ENCODE measurements at regions not wholly inside any gene's neighbourhood (a gene's known extent, or its start where the extent isn't known, plus 50 kb on each side); places are given as distances from the start of the nearest gene placed in this dataset.

DNA sequence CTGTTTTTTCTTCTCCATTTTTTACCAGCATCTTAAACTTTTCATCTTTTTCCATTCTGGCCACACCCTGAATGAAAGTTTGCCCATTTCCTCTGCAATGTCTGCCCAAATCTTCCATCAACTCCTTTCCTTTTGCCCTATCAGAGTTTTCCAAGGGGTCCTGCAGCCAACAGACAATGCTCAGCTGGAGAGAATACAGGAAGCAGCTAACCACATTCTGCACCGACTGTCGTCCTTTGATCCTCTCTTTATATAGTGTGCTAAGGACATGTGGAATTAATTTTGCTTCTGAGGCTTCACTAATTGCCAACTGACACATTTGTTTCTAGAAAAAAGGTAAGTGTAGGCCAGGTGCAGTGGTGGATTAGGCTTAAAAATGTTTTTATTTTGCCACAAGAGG, 50.5 kb upstream of the DLX2 start:
- no peak for DNase-seq (ENCODE audit: low read depth in 3 of 3)

DNA sequence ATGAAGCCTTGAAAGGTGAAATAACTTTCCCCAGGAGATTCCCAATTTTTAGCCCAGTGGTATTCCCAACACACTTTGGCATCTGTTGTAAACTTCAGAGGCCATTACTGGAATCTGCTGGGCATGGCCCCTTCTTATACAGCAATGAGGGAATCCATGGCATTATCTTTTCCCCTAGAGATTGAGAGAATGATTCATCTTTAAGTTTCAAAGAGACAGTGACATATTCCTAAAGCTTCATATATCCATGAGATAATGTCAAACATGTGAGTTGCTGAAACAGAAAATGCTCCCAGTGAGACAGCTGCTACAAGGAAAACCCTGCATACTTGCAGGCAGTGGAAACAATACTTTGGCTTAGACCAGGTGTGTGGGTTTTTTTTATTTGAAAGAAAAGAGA, 51.1 kb upstream of the DLX2 start:
- DNase-seq (ENCODE audit: low read depth in 3 of 3) = no peak

DNA sequence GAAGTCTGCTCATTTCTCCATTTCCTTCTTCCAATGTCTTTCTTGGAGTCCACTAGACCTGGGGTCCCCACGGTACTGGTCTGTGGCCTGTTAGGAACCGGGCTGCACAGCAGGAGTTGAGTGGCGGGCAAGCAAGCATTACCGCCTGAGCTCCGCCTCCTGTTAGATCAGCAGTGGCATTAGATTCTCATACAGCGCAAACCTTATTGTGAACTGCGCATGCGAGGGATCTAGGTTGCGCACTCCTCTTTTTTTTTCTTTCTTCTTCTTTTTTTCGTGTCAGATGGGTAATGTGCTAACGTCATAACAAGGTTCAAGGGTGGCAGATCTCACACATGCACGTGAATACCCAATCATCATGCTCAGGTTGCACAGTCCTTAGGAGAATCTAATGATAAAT, 53.1 kb upstream of the DLX2 start:
- no peak for DNase-seq (ENCODE audit: low read depth in 3 of 3)

DNA sequence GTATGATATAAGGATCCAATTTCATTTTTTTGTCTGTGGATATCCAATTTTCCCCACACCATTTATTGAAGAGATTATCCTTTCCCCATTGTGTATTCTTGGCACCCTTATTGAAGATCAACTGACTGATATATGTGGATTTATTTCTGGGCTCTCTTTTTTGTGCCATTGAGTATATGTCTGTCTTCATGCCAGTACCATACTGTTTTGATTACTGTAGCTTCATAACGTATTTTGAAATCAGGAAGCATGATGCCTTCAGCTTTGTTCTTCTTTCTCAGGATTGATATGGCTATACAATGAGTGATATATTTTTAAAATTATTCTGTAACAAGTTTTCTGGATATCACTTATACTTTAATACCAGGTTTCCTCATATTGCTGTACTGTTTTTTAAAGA, 58.1 kb upstream of the DLX2 start:
- no peak for DNase-seq (ENCODE audit: low read depth in 3 of 3)

DNA sequence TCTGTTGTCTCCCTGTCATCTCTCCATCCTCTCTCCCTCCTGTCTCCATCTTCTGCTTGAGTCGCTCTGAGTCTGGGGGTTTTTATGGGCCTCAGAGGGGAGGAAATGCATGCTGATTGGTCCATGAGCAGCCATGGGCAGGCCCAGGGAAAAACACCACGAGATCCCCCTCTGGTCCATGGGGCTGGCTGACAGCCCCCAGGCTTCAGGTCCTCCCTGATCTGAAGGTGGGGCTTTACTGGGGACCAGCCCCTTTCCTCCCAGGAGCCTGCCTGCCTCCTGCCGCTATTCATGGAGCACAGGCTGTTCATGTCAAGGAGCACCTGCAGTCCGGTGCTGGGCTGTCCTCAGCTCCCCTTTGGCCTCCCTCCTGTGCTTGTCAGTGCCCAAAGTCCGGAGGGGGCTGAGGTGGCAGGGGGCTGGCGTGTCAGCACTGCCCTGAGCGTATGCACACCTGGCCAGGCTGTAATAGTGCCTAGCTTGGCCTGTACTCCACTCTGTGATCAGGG, 59.6 kb upstream of the DLX2 start:
- DNase-seq (ENCODE audit: low read depth in 3 of 3) = no peak

DNA sequence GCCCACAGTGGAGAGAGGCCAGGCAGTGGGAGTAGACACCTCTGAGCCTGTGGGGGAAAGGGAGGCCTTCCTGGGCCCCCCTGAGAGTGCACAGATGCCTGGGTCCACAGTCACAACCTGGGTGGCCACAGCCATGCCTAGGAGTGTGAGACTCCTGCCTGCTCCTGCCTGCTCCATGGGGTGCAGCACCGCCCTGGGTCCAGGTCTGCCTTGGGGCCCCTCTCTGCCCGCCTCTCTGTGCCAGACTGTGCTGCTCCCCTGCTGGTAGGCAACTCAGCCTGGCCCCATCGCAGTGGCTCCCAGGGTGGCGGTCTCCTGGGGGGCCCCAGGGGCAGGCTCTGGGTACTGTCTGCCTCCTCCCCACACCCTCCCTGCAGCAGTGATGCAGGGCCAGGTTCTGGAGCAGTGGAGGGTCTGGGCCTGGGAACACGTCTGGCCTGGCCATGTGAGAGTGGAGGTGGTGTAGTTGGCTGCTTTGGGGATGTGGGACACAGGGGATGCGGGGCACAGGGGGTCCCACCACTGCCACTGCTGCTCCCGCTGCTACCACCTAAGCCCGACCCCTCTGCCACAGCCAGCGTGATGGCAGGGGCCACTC, 60.1 kb upstream of the DLX2 start:
- no peak for DNase-seq (ENCODE audit: low read depth in 3 of 3)

DNA sequence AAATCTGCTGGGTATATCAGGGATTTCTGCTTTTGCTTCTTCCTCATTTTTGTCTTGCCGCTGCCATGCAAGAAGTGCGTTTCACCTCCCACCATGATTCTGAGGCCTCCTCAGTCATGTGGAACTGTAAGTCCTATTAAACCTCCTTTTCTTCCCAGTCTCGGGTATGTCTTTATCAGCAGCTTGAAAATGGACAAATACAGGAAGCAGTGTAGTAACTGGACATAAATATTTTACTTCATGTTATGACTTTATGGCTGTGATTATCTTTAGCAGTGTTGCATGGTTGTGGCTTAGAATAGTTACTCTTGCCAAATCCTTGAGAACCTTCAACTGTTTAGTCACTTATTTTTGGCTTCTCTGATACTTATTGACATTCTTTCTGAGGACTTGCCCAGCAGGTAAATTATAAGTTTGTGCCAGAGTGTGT, 66.2 kb upstream of the DLX2 start:
- no peak for DNase-seq (ENCODE audit: low read depth in 3 of 3)

DNA sequence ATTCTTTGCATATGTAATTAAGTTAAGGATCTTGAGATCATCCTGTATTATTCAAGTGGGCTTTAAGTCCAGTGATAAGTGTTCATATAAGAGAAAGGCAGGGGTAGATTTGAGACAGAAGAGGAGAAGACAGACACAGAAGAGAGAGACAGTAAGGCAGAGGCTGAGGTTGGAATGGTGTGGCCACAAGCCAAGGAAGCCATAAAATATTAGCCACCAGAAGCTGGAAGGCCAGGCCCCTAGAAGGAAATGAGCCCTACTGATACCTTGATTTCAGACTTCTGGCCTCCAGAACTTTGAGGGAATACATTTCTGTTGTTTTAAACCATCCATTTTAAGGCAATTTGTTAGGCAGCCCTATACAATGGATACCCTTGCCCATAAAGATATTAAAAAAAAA, 66.9 kb upstream of the DLX2 start:
- no peak for DNase-seq (ENCODE audit: low read depth in 3 of 3)

DNA sequence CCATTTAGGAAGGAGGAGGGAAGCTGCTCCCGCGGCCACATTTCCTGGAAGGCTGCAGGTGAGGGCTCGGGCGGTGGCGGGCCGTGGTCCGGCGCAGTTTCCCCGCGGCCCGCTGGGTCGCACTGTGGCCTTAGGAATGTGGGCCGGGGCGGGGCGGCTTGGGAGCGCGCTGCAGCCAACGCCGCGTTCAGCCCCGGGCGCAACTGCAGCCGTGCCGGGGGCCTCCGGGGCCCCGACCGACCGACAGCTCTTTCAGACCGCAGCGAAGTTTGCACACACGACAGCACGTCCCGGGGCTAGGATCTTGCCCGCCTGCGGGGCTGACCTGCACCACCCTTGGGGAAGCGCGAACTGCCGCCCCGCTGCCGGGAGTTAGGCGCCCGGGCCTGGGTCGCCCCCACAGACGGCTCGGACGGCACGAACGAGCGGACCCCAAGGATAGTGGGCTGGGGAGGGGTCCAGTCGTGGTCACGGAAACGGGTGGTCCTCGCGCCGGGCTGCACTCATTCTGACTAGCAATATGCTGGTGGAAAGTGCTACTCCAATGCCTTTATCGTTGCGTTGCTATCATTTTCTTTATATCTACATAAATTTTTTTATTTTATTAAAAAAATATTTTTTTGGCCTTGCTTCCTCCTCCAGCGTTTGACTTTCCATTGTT, 69.9 kb upstream of the DLX2 start:
- peak; percentile 27 to 61 (median 49) for DNase-seq (ENCODE audit: low read depth in 3 of 3)

DNA sequence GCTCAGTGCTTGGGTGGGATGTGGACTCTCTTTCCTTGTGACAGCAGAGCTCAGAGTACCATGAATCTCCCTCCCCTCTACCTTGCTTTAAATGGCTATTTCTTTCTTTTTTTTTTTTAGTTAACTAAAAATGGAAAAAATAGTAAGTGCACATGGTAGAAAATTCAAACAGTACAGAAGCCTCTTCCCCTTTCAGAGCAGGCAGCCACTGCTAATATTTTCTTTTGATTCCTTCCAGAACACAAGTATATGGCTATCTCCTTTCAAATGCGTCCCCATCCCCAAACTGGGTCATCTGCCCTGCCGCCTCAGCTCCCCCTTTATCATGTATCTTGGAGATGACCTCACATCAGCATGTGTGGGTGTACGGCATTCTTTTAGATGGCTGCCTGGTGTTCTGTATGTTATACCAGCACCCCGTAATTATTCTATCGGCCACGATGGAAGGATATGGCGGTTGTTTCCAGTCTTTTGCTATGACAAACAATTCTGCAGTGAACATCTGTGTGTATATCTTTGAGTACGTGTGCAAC, 70.5 kb upstream of the DLX2 start:
- DNase-seq (ENCODE audit: low read depth in 3 of 3) = no peak

DNA sequence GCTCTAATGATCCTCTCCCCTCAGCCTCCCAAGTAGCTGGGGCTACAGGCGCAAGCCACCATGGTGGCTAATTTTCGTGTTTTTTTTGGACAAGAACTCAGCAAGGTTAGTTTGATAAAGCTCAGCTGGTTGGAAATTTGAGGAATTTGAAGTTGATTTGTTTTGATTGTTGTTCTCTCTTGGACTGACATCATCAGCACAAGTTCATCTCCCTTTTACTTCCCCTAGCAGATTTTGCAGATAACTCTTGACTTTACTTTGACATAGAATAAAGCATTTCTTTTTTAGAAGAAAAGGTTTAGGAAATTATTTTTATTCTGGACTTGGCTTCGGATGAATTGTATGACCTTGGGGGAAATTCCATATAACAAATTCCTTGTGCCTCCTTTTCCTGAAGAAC, 74.9 kb upstream of the DLX2 start:
- DNase-seq (ENCODE audit: low read depth in 3 of 3) = no peak

DNA sequence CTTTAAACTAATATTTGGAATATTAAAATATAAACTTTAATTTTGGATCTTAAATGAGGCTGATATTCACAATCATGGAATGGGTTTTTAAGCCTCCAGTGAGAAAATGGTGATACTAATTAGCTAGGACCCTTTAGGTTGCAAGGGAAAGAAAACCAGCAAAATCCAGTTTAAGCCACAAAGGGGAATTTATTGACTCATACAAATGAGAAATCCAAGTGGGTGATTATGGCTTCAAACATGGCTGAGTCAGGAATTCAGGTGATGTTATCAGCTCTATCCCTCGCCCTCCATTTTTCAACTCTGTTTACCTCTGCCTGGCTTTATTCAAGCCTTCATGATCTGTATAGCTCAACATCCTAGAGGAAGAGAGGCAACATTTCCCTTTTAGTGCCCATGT, 75.3 kb upstream of the DLX2 start:
- DNase-seq (ENCODE audit: low read depth in 3 of 3) = no peak

DNA sequence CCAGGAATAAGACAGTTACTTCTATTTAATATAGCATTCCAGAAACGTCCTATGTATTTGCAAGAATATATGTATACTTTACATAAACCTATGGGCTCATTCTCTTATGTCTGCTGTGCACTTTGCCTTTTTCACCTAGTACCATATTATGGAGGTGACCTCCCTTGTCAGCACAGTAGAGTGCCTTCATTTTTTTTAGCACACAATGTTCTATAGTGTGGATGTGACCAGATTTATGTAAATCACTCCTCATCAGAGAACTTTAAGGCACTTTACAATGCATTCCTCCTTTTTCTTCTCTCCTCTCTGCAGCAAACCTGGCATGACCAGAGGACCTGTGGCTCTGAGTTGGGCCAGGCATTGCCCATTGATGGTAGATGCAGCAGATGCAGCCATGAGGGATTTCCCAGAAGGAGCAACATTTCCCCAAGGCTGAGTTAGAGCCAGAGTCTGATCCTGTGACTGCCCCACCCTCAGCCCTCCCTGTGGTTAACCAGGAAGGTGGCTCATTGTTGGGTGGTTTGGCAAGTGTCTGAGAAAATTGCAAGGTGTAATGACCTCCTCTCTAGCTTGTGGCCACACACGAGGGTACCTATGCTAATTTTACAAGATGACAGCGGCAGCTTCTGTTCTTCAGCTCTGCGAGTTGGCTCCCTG, 76.5 kb upstream of the DLX2 start:
- DNase-seq (ENCODE audit: low read depth in 3 of 3) = no peak

DNA sequence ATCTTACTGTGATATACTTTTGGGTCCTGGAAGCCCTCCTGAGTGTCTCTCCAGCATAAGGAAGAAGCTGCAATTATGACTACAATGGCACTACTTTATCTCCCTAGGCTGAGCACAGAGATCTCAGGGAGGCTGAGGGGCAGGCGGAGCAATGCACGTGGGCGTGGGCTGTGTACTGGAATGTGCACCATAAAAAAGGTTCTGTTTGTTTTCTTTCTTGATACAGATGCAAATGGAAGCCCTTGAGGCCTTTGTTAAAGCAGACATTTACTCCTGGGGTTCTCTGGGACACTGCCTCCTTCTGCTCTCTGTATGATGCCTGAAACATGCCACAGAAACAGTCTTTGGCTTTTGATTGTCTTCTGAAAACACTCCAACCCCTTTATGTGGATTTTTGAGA, 79.1 kb upstream of the DLX2 start:
- DNase-seq (ENCODE audit: low read depth in 3 of 3) = no peak

DNA sequence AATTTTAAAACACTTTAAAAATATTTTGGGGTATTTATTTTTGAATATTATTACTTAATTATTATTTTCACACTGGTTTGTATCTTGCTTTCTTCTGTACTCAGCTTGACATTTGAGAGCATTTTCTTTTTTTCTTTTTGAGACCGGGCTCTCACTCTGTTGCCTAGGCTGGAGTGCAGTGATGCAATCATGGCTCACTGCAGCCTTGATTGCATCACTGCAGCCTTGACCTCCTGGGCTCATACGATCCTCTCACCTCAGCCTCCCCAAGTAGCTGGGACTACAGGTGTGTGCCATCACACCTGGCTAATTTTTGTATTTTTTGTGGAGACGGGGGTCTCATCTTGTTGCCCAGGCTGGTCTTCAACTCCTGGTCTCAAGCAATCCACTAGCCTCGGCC, 79.9 kb upstream of the DLX2 start:
- DNase-seq (ENCODE audit: low read depth in 3 of 3) = no peak

DNA sequence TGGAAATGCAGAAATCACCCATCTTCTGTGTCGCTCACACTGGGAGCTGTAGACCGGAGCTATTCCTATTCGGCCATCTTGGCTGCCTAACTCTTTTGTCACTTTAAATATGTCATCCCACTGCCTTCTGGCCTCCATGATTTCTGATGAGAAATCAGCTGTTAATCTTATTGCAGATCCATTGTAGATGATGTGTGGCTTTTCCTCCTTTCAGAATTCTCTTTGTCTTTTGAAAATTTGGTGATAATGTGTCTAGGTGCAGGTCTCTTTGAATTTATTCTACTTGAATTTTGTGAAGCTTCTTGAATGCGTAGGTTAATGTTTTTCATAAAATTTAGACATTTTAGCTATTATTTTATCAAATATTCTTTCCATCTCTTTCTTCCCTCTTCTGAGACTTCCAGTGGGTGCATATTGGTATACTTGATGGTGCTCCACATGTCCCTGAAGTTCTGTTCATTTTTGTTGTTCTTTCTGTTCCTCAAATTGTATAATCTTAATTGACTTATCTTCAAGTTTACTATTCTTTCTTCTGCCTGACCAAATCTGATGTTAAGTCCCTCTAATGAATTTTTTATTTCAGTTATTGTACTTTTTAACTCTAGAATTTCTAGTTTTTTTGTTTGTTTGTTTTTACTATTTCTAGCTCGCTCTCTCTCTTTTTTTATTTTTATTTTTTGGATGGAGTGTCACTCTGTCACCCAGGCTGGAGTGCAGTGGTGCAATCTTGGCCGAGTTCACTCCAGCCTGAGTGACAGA, 90.8 kb upstream of the DLX2 start:
- DNase-seq (ENCODE audit: low read depth in 3 of 3) = no peak

DNA sequence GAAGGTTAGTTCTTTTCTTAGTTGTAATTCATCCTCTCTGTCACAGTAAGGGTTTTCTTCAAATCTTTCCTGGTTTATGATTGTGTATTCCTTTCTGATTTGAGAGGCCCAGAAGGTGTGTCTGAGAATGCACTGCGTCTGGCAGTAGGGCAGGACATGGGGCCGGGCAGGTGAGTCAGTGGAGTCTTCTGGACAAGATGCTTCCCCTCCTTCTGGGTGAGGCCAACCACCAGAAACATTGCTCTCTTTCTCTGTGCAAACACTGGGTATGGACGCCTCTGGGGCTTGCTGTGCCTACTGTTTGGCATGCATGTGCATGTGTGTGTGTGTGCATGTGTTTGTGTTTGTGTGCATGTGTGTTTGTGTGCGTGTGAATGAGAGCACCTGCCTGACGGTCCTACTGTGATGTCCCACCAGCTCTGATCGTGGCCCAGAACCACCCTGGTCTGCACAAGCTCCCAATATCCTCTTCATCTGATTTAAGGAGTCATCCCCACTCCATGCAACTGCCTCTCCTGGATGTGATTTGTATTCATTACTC, 93.2 kb upstream of the DLX2 start:
- no peak for DNase-seq (ENCODE audit: low read depth in 3 of 3)

DNA sequence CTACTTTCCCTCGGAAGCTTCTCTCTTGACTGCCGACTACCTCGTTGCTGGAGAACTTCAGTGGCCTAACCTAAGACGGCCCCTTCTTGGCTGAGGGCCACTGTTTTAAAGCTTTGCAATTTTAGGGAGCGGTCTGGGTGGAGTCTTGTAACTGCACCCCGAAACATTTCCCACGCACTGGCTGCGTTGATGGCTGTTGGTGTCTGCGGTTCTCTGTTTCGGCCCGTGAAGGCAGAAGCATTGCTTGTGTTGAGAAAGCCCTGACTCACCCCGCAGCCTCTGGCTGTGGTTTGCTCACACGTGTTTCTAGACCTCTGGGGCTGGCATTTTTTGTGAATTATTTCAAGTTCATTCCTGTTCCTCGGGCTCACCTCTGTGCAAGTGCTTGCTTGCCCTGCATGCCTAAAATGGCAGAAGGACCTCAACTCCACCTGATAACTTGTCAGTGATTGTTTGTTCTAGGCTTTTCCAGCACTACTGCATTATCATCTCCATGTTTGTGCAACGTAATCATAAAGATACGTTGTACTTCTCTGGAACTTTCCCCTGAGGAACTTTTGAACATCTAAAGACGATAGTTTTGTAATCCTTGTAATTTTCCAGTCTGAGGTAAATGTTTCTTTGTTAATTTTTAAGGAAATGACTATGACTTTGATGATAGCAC, 94.2 kb upstream of the DLX2 start:
- DNase-seq (ENCODE audit: low read depth in 3 of 3) = peak in 2 of 3 experiments; percentile 12 to 48

DNA sequence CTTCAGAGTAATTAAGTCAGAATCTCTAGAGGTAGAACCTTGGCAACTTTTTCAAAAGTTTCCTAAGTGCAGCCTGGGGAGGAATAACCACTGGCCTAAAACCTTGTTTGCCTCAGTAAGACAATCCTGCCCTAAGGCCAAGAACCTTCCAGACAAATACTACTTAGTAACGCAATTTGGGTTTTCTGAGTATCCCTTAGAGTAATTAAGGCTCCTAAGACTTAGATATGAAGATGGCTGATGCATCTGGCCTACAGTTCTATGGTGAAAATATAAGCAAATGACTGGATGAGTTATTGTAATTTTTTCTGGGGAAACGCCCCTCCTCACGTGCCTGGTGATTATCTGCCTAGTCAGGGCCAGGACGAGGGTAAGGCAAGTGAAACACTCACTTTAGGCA, 95.7 kb upstream of the DLX2 start:
- no peak for DNase-seq (ENCODE audit: low read depth in 3 of 3)

DNA sequence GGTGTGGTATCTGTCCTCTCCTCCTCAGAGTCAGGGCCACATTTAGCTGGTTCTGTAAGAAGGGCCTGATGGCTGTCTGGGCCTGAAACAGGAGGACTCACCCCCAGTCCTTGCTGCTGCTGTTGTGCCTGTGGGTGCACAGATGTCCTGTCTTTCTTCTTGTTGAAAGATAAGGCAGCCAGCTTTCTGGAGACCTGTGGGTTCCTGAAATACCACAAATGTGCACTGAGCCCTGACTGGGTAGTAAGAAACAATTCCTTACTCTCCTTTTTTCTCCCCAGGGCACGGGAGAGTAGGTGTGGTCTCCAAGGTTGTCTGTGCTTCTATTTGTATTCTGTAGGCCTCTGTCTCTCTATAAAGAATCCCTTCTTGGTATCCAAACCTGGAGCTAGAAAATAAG, 96.2 kb upstream of the DLX2 start:
- DNase-seq (ENCODE audit: low read depth in 3 of 3) = no peak

DNA sequence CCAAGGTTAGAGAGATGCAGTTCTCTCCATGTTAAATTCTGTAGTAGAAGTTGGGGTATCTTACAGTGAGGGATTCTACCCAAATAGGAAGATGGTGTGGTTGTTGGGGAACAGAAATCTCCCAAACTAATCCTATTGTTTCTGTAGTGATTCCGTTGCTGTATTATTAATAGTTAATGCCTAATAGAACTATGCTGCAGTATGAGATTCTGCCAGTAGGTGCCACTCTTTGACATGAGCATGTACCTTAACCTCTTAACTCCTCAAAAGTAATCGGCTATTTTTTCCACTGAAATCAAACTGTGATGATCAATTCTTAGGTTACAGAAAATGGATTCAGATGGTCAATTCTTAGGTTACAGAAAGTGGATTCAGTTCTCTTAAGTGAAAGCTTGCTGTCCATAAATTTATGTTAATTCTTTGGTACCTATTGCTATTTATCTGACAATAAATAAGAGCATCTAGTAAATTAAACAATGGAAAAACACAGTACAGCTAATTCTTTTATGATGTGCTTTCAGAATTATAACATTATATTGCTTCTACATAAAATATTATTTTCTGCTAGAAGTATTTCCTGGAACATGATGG, 97.9 kb upstream of the DLX2 start:
- DNase-seq (ENCODE audit: low read depth in 3 of 3) = peak in 1 of 3 experiments; percentile 14

All from stimulated activated CD4-positive, alpha-beta T cell treated with anti-CD3 and anti-CD28 coated beads, TNF-alpha, amount 100 ng/mL, for 24 hours (primary cell).